Astrocyte of the cerebellum (primary cell): ENCODE measurements at regions not wholly inside any gene's neighbourhood (a gene's known extent, or its start where the extent isn't known, plus 50 kb on each side); places are given as distances from the start of the nearest gene placed in this dataset.
"Not testable (repeated sequence)": the region's sequence is repeated elsewhere in the genome, so short reads cannot be mapped to it uniquely, and the experiment has no call there.

Experiments
- DNase-seq: peaks from one replicate; pipeline ENCODE4 v3.0.0-alpha.2; 2011; ENCODE audit warnings: low read depth
- H3K4me3 ChIP-seq: 2 replicates; pipeline ENCODE4 v1.5.1; 2011; ENCODE audit warnings: mild to moderate bottlenecking, low read depth, low read length, moderate library complexity
- in situ Hi-C: cut with HindIII; loops from 2 replicates; pipeline ENCODE4 v1.10.0; 2017; ENCODE audit warnings: low sequenced_read_pairs
- TF ChIP-seq, protein P1 (sequence below): IDR thresholded peaks from 2 replicates; pipeline ENCODE4 v1.5.1; 2012; ENCODE audit warnings: low read length, low read depth, moderate library complexity, mild to moderate bottlenecking; ENCODE audit errors: missing control alignments

DNA sequence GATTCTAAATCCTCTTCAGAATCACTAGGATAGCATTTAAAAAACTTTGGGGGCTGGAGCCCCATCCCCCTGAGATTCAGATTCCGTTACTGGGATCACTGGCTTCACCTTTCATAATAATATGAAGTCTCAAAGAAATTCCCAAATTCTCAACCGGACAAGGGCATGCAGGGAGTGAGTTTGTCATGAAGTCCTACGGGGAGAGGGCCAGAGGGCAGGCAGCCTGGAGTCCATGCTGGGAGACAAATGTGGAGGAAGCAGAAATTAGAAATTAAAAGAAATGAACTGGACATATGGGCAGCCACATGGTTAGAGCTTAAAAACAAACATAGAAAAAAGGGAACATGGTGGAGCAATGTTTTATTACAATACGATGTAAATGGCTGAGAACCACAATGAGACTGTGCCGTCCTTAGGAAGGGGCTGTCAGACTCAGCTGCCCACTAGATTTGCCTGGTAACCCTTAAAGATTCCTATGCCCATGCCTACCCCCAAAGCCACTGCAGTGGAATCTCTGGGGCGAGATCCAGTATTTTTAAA lies 142.6 kb downstream of the CEBPB start:
- DNase-seq: no peak
- TF ChIP-seq, protein P1, sequence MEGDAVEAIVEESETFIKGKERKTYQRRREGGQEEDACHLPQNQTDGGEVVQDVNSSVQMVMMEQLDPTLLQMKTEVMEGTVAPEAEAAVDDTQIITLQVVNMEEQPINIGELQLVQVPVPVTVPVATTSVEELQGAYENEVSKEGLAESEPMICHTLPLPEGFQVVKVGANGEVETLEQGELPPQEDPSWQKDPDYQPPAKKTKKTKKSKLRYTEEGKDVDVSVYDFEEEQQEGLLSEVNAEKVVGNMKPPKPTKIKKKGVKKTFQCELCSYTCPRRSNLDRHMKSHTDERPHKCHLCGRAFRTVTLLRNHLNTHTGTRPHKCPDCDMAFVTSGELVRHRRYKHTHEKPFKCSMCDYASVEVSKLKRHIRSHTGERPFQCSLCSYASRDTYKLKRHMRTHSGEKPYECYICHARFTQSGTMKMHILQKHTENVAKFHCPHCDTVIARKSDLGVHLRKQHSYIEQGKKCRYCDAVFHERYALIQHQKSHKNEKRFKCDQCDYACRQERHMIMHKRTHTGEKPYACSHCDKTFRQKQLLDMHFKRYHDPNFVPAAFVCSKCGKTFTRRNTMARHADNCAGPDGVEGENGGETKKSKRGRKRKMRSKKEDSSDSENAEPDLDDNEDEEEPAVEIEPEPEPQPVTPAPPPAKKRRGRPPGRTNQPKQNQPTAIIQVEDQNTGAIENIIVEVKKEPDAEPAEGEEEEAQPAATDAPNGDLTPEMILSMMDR: no peak
- H3K4me3 ChIP-seq: no peak overlapping the region
- in situ Hi-C loops: no loop called here

DNA sequence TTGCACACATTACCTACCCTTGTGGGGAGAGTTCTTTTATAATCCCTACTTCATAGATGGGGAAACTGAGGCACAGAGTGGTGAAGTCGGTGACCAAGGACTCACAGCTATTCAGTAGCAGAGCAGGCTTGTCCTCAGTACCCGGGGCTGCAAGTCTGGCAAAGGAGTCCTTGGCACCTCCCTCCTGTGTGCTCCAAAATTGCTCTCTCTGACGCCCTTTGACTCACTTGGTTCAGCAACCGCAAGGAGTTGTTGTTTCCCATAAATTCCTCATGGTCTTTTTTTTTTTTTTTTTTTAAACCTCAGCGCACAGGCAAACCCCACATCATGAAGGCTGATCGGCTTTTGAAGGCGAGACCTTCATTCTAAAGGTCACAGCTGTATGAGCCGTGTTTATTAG lies 143.2 kb downstream of the CEBPB start:
- peak; percentile 80 for DNase-seq
- no peak overlapping the region for H3K4me3 ChIP-seq
- TF ChIP-seq, protein P1: no peak
- in situ Hi-C loops: no loop called here

DNA sequence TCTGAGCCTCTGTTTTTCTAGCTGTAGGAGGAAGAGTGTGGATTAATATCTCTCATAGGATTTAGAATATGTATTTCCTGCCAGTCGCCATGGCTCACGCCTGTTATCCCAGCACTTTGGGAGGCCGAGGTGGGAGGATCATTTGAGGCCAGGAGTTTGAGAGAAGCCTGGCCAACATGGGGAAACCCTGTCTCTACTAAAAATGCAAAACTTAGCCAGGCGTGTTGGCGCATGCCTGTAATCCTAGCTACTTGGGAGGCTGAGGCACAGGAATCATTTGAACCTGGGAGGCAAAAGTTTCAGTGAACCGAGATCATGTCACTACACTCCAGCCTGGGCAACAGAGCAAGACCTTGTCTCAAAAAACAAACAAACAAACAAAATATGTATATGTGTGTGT lies 143.9 kb downstream of the CEBPB start:
- in situ Hi-C loops, DNase-seq, H3K4me3 ChIP-seq: not testable (repeated sequence)

DNA sequence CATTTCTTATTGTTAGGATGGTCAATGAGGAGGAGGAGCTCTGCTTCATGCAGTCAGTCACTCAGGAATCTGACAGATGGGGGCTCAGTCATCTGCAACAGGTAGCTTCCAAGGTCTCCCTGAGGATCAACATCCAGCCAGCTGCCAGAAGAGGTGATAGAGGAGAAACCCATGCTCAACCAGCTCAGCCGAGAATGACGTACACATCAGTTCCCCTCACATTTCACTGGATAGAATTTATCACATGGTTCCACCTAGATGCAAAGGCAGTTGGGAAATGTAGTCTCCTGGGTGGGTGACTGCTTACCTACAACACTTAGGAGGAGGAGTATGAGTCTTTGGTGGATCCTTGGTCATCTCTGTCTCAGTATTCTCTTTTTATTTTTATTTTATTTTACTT lies 144.5 kb downstream of the CEBPB start:
- no peak overlapping the region for H3K4me3 ChIP-seq
- in situ Hi-C loops: no loop called here
- no peak for DNase-seq
- TF ChIP-seq, protein P1: no peak

DNA sequence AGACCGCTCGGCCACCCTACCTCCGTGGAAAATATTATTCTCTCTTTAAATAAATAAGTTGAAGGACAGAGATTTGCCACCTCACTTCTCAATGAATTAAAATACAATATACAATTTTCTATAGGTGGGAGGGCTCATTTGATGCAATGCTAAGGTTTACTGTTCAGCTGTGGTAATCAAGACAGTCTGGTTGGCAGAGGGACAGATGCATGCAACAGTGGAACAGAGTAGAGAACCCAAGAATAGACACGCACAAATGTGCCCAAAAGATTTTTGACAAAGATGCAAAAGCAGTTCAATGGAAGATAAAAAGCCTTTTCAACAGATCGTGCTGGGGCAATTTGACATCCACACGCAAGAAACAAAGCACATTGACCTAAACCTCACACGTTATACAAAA lies 145.2 kb downstream of the CEBPB start:
- in situ Hi-C loops: no loop called here

DNA sequence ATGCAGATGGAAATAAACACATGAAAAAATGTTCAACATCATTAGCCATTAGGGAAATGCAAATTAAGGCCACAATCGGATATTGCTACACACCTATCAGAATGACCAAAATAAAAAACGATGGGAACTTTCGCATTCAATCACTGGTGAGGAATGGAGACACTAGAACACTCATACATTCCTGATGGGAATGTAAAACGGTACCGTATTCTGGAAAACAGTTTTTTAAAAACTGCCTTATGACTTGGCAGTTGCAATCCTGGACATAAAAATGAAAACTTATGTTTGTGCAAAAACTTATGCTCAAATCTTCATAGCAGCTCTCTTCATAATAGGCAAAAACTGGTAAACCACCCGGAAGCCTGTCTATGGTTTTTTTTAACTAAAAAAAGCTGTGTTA lies 146.0 kb downstream of the CEBPB start:
- DNase-seq: no peak
- in situ Hi-C loops: no loop called here

More for the DNA sequence above, 145.2 kb downstream of the CEBPB start:
- TF ChIP-seq, protein P1: no peak
- DNase-seq: no peak
- no peak overlapping the region for H3K4me3 ChIP-seq

More for the DNA sequence above, 146.0 kb downstream of the CEBPB start:
- TF ChIP-seq, protein P1: no peak
- H3K4me3 ChIP-seq: no peak overlapping the region
